ENCODE measurements at regions not wholly inside any gene's neighbourhood (a gene's known extent, or its start where the extent isn't known, plus 50 kb on each side); places are given as distances from the start of the nearest gene placed in this dataset.

GRCh38 chr7:45358287-45358686, 200.7 kb downstream of the RAMP3 start:
- Histone ChIP-seq H2BK15ac (ENCODE audit: low read depth, low read length) (no peak overlapping the region), H2BK5ac (ENCODE audit: insufficient read length, low read length) (no peak overlapping the region), H2AFZ (ENCODE audit: low read length) (no peak overlapping the region), H4K5ac (ENCODE audit: insufficient read length, low read depth, low read length) (no peak overlapping the region), H3K23ac (ENCODE audit: insufficient read length, low read depth, low read length) (no peak overlapping the region), H2BK20ac (ENCODE audit: low read depth, low read length, poor library complexity, severe bottlenecking) (no peak overlapping the region), H4K91ac (ENCODE audit: insufficient read length, low read depth, low read length) (no peak overlapping the region), H3K4me1 (ENCODE audit: insufficient read depth, low read length) (no peaks in the 10 kb centered on the region), H2BK12ac (ENCODE audit: insufficient read length, low read depth, low read length) (no peak overlapping the region), H3K79me2 (ENCODE audit: insufficient read depth, low read length) (no peaks in the 10 kb centered on the region), H3K14ac (ENCODE audit: insufficient read depth, low read length) (no peak overlapping the region), H3T11ph (ENCODE audit: low read length) (no peak overlapping the region), H3K9me3 (ENCODE audit: control insufficient read depth, low read depth, low read length) (no peaks in the 10 kb centered on the region), H3K18ac (ENCODE audit: insufficient read length, low read depth, low read length) (no peak overlapping the region), H3K56ac (ENCODE audit: insufficient read length, low read depth, low read length) (no peak overlapping the region), H3K79me1 (ENCODE audit: insufficient read depth, low read depth, low read length, poor library complexity, severe bottlenecking) (no peaks in the 10 kb centered on the region), H3K27me3 (ENCODE audit: insufficient read depth, low read length) (no peaks in the 10 kb centered on the region), H2BK120ac (ENCODE audit: low read depth, low read length, poor library complexity, severe bottlenecking) (no peak overlapping the region), H3K9ac (ENCODE audit: extremely low read depth, insufficient read length, low read length) (no peak overlapping the region), H3K4ac (ENCODE audit: low read depth, low read length) (no peak overlapping the region), H4K20me1 (ENCODE audit: control insufficient read depth, insufficient read depth, insufficient read length) (no peaks in the 10 kb centered on the region), H2AK5ac (ENCODE audit: insufficient read length, low read length) (no peak overlapping the region), H3K23me2 (ENCODE audit: insufficient read length, low read depth, low read length, poor library complexity, severe bottlenecking) (no peaks in the 10 kb centered on the region), H3K27ac (ENCODE audit: insufficient read length, low read depth, low read length) (no peak overlapping the region), H3K4me2 (ENCODE audit: insufficient read depth, insufficient read length, low read length) (no peak overlapping the region), H4K8ac (replicated peaks; ENCODE audit: insufficient read length, low read depth, low read length) (no peak overlapping the region)
- peaks cover 2% of the 10 kb centered on the region for H3K27me3 Mint-ChIP-seq (ENCODE audit: low read depth)
- no peak overlapping the region for H3K27ac Mint-ChIP-seq
- H3K9me3 Mint-ChIP-seq = no peaks in the 10 kb centered on the region
- H3K36me3 Mint-ChIP-seq (ENCODE audit: insufficient read depth in 1 of 3, low read depth in 3 of 3) = no peaks in the 10 kb centered on the region; a peak in 1 of 7 replicates
- TF ChIP-seq CTCF (conservative IDR thresholded peaks at IDR 0.05) = no peak
- DNase-seq = no peak
- H3K4me3 Mint-ChIP-seq = no peak overlapping the region
- WGBS (ENCODE audit: extremely low coverage, insufficient read length, low lambda C conversion rate) = no CpG with 5 or more reads among the region's 3 CpGs
- no peaks in the 10 kb centered on the region for H3K4me1 Mint-ChIP-seq
